Pancreas (tissue), 10 donors: ENCODE measurements at regions not wholly inside any gene's neighbourhood (a gene's known extent, or its start where the extent isn't known, plus 50 kb on each side); places are given as distances from the start of the nearest gene placed in this dataset.

Experiments used
- ATAC-seq, 4 donors: fragments of 200-7000 bp; cut with Tn5 transposase; one replicate each; pipeline versions ENCODE4 v1.8.0 to v1.9.1; 2020; ENCODE audit warnings: mild to moderate bottlenecking in 4 of 4, moderate library complexity in 4 of 4
- DNase-seq, 6 donors: peaks; one replicate each; pipeline ENCODE4 v3.0.0-alpha.2; 2020
- FAIRE-seq: peaks from 2 replicates; lab custom pipeline; 2012; peaks lifted over from hg19 to GRCh38; lab: Jason Lieb, UNC
- H3K27ac ChIP-seq, 4 donors: fragments of 200-600 bp; sonication (generic); 1 replicate in 3 of 4; 2 replicates in 1 of 4; pipeline versions ENCODE4 v1.5.0 to v1.8.0; 2020
- H3K27me3 ChIP-seq, 4 donors: fragments of 200-600 bp; one replicate each; pipeline ENCODE4 v1.8.0; 2021
- H3K36me3 ChIP-seq, 3 donors: fragments of 200-600 bp; sonication (generic) in 1 of 3; one replicate each; pipeline versions ENCODE4 v1.5.0 to v1.8.0; 2020 to 2021
- H3K4me1 ChIP-seq, 3 donors: fragments of 200-600 bp; one replicate each; pipeline ENCODE4 v1.8.0; 2021
- H3K4me3 ChIP-seq, 4 donors: fragments of 200-600 bp; sonication (generic) in 2 of 4; one replicate each; pipeline versions ENCODE4 v1.5.0 to v1.8.0; 2020 to 2021
- H3K9me3 ChIP-seq, 4 donors: fragments of 200-600 bp; one replicate each; pipeline ENCODE4 v1.8.0; 2021
- CTCF ChIP-seq, 4 donors: fragments of 200-600 bp; sonication (generic) in 3 of 4; IDR thresholded peaks; one replicate each; pipeline versions ENCODE4 v1.5.0 to v1.8.0; 2021; ENCODE audit warnings: antibody characterized with exemption in 4 of 4
- WGBS, 2 donors: extraction: QIAGEN DNeasy Blood & Tissue Kit; methylation state at CpG; one replicate each; pipeline ENCODE4 v1.1.7; 2013; 5-methylcytosine and 5-hydroxymethylcytosine counted together
- intact Hi-C, 3 donors: fragments of 100-400 bp; cut with DNase I; formaldehyde crosslinking; loops; one replicate each; pipeline versions ENCODE4 v1.11.1 to v1.14.2; 2022
- donor health status: healthy with polysubstance abuse.
- donor health status: DM: no; HTN: no; CAD: no; lungs with moderate emphysema.
- donor health status: DM: no; HTN: no; CAD: no.
- donor health status: control.
- donor health status: control.
- donor health status: Bipolar disorder and iron deficiency.
- donor health status: DM: yes; HTN: yes; CAD: no.
- donor health status: DM: no; HTN: no; CAD: no.
- donor health status: DM: no; HTN: no; CAD: no.
- donor health status: DM: yes; HTN: yes; CAD: no.

- FAIRE-seq (no peak), ATAC-seq (no peak), DNase-seq (no peak)
- Histone ChIP-seq H3K4me3 (no peak overlapping the region), H3K36me3 (no peaks in the 10 kb centered on the region), H3K4me1 (no peaks in the 10 kb centered on the region), H3K9me3 (no peaks in the 10 kb centered on the region), H3K27ac (no peak overlapping the region), H3K27me3 (no peaks in the 10 kb centered on the region)
- no peak for TF ChIP-seq CTCF (IDR thresholded peaks at IDR 0.05)
- intact Hi-C loops, result no loop called here
- 55 to 65% methylated on average over 4 of the region's 4 CpGs for WGBS, 2 donors
Observed at GRCh38 chr4:10740891-10741620, 56.5 kb upstream of the CLNK start.

GRCh38 chr4:10740251-10740650, 55.7 kb upstream of the CLNK start:
- WGBS, 2 donors, result 44 to 57% methylated on average over 1 of the region's 1 CpG
- TF ChIP-seq CTCF (IDR thresholded peaks at IDR 0.05), result no peak
- Histone ChIP-seq H3K4me3 (no peak overlapping the region), H3K27me3 (no peaks in the 10 kb centered on the region), H3K4me1 (no peaks in the 10 kb centered on the region), H3K9me3 (no peaks in the 10 kb centered on the region), H3K36me3 (no peaks in the 10 kb centered on the region), H3K27ac (no peak overlapping the region)
- ATAC-seq (no peak), FAIRE-seq (no peak), DNase-seq (no peak)
- intact Hi-C loops, result no loop called here

GRCh38 chr4:10738826-10739489, 54.4 kb upstream of the CLNK start:
- no peaks in the 10 kb centered on the region for H3K9me3 ChIP-seq
- TF ChIP-seq CTCF (IDR thresholded peaks at IDR 0.05), result no peak
- H3K36me3 ChIP-seq, result no peaks in the 10 kb centered on the region
- 35 to 36% methylated on average over 5 of the region's 5 CpGs for WGBS, 2 donors
- no peaks in the 10 kb centered on the region for H3K4me1 ChIP-seq
- DNase-seq, result no peak
- intact Hi-C loops, result no loop called here
- FAIRE-seq, result no peak
- H3K27ac ChIP-seq, result no peak overlapping the region
- H3K4me3 ChIP-seq, result no peak overlapping the region
- no peaks in the 10 kb centered on the region for H3K27me3 ChIP-seq
- no peak for ATAC-seq

- Histone ChIP-seq H3K4me3 (no peak overlapping the region), H3K27me3 (no peaks in the 10 kb centered on the region), H3K4me1 (no peaks in the 10 kb centered on the region), H3K27ac (no peak overlapping the region), H3K9me3 (no peaks in the 10 kb centered on the region), H3K36me3 (no peaks in the 10 kb centered on the region)
- DNase-seq (no peak), FAIRE-seq (no peak), ATAC-seq (no peak)
- intact Hi-C loops, result no loop called here
- WGBS, 2 donors, result 48 to 60% methylated on average over 6 of the region's 6 CpGs
- no peak for TF ChIP-seq CTCF (IDR thresholded peaks at IDR 0.05)
Observed at GRCh38 chr4:10737337-10737736, 52.8 kb upstream of the CLNK start.

GRCh38 chr4:10736895-10737294, 52.3 kb upstream of the CLNK start:
- ATAC-seq (no peak), DNase-seq (no peak), FAIRE-seq (no peak)
- no peaks in the 10 kb centered on the region for H3K36me3 ChIP-seq
- H3K4me1 ChIP-seq, result no peaks in the 10 kb centered on the region
- intact Hi-C loops, result no loop called here
- no peaks in the 10 kb centered on the region for H3K9me3 ChIP-seq
- H3K27ac ChIP-seq, result no peak overlapping the region
- no peak for TF ChIP-seq CTCF (IDR thresholded peaks at IDR 0.05)
- WGBS, 2 donors, result 52 to 79% methylated on average over 2 of the region's 2 CpGs
- H3K4me3 ChIP-seq, result no peak overlapping the region
- no peaks in the 10 kb centered on the region for H3K27me3 ChIP-seq
